Neural cell (in vitro differentiated cells): ENCODE measurements at regions not wholly inside any gene's neighbourhood (a gene's known extent, or its start where the extent isn't known, plus 50 kb on each side); places are given as distances from the start of the nearest gene placed in this dataset.
A peak's percentile ranks its signal among the peaks of the same experiment; 100 is the strongest.

Experiments used
- H2AFZ ChIP-seq: fragments of 200-600, 300-800 bp; sonication (generic), shearing (Covaris generic); 2 replicates; pipeline ENCODE4 v1.6.0; 2014; ENCODE audit warnings: low read depth, mild to moderate bottlenecking, antibody characterized with exemption, low read length, moderate library complexity
- H3F3A ChIP-seq: fragments of 200-600 bp; shearing (Covaris generic); 2 replicates; pipeline ENCODE4 v1.6.1; 2016; ENCODE audit warnings: mild to moderate bottlenecking, moderate library complexity, mixed read lengths, antibody characterized with exemption, low read length; ENCODE audit not compliant: insufficient read depth, poor library complexity, severe bottlenecking
- H3K27ac ChIP-seq: fragments of 200-600, 300-800 bp; sonication (generic), shearing (Covaris generic); 2 replicates; pipeline ENCODE4 v1.5.1; 2014; ENCODE audit warnings: mild to moderate bottlenecking, low read length, moderate library complexity
- H3K27me3 ChIP-seq: fragments of 300-800, 200-600 bp; sonication (generic), shearing (Covaris generic); 2 replicates; pipeline ENCODE4 v1.6.0; 2014; ENCODE audit warnings: mild to moderate bottlenecking, low read depth, low read length, moderate library complexity; ENCODE audit not compliant: insufficient read depth
- H3K36me3 ChIP-seq: fragments of 300-800, 200-600 bp; sonication (generic), shearing (Covaris generic); 2 replicates; pipeline ENCODE4 v1.5.1; 2014; ENCODE audit warnings: mild to moderate bottlenecking, antibody characterized with exemption, low read length, moderate library complexity; ENCODE audit not compliant: insufficient read depth
- H3K4me2 ChIP-seq: fragments of 300-800, 200-600 bp; sonication (generic), shearing (Covaris generic); 2 replicates; pipeline ENCODE4 v1.6.0; 2014; ENCODE audit warnings: mild to moderate bottlenecking, low read length
- H3K4me3 ChIP-seq: fragments of 300-800, 200-600 bp; sonication (generic), shearing (Covaris generic); 2 replicates; pipeline ENCODE4 v1.5.1; 2014; ENCODE audit warnings: mild to moderate bottlenecking, low read length, moderate library complexity
- H3K79me2 ChIP-seq: fragments of 200-600 bp; shearing (Covaris generic); replicated peaks from 2 replicates; pipeline ENCODE4 v1.6.0; 2014; ENCODE audit warnings: mild to moderate bottlenecking, low read length, moderate library complexity; ENCODE audit not compliant: insufficient read depth
- H3K9ac ChIP-seq: fragments of 300-800, 200-600 bp; sonication (generic), shearing (Covaris generic); 2 replicates; pipeline ENCODE4 v1.6.1; 2016; ENCODE audit warnings: mild to moderate bottlenecking, low read length, mixed read lengths
- H3K9me2 ChIP-seq: fragments of 200-600 bp; shearing (Covaris generic); 2 replicates; pipeline ENCODE4 v1.6.1; 2016; ENCODE audit warnings: mild to moderate bottlenecking, low read length, mixed read lengths; ENCODE audit not compliant: insufficient read depth
- H3K9me3 ChIP-seq: fragments of 200-600, 300-800 bp; sonication (generic), shearing (Covaris generic); 2 replicates; pipeline ENCODE4 v1.6.1; 2016; ENCODE audit warnings: mild to moderate bottlenecking, mixed run types, low read length, moderate library complexity, mixed read lengths
- H4K20me1 ChIP-seq: fragments of 200-600 bp; shearing (Covaris generic); 2 replicates; pipeline ENCODE4 v1.6.1; 2016; ENCODE audit warnings: mild to moderate bottlenecking, mixed run types; ENCODE audit not compliant: insufficient read depth
- EP300 ChIP-seq: fragments of 450-650 bp; conservative IDR thresholded peaks from 2 replicates; pipeline ENCODE4 v1.6.1; 2014; ENCODE audit warnings: antibody characterized with exemption, mild to moderate bottlenecking, moderate library complexity; ENCODE audit not compliant: poor library complexity, severe bottlenecking
- EZH2 ChIP-seq: fragments of 200-600, 300-800 bp; shearing (Covaris generic), sonication (generic); IDR thresholded peaks from 2 replicates; pipeline ENCODE4 v1.6.1; 2014; ENCODE audit warnings: antibody characterized with exemption, low read length, borderline replicate concordance, mild to moderate bottlenecking; ENCODE audit not compliant: insufficient read depth, poor library complexity, severe bottlenecking
- MXI1 ChIP-seq: fragments of 450-650 bp; conservative IDR thresholded peaks from 2 replicates; pipeline ENCODE4 v1.6.1; 2014; ENCODE audit warnings: antibody characterized with exemption, mild to moderate bottlenecking; ENCODE audit not compliant: poor library complexity, severe bottlenecking
- POLR2AphosphoS5 ChIP-seq: IDR thresholded peaks from 2 replicates; pipeline ENCODE4 v1.6.1; 2012
- RAD21 ChIP-seq: fragments of 450-650 bp; conservative IDR thresholded peaks from 2 replicates; pipeline ENCODE4 v1.6.1; 2014; ENCODE audit warnings: antibody characterized with exemption, mild to moderate bottlenecking, moderate library complexity
- SMC3 ChIP-seq: fragments of 450-650 bp; conservative IDR thresholded peaks from 2 replicates; pipeline ENCODE4 v1.6.1; 2014; ENCODE audit warnings: antibody characterized with exemption, mild to moderate bottlenecking, moderate library complexity; ENCODE audit not compliant: poor library complexity
- TAF1 ChIP-seq: IDR thresholded peaks from 2 replicates; pipeline ENCODE4 v1.6.1; 2012; ENCODE audit warnings: low read depth
- TF ChIP-seq, protein P1 (sequence below): fragments of 450-650 bp; IDR thresholded peaks from 2 replicates; pipeline ENCODE4 v1.5.1; 2014; ENCODE audit warnings: antibody characterized with exemption, mild to moderate bottlenecking, moderate library complexity; ENCODE audit not compliant: poor library complexity, severe bottlenecking
- TF ChIP-seq, protein P2 (sequence below): IDR thresholded peaks from 2 replicates; pipeline ENCODE4 v1.6.1; 2012; ENCODE audit warnings: borderline replicate concordance

DNA sequence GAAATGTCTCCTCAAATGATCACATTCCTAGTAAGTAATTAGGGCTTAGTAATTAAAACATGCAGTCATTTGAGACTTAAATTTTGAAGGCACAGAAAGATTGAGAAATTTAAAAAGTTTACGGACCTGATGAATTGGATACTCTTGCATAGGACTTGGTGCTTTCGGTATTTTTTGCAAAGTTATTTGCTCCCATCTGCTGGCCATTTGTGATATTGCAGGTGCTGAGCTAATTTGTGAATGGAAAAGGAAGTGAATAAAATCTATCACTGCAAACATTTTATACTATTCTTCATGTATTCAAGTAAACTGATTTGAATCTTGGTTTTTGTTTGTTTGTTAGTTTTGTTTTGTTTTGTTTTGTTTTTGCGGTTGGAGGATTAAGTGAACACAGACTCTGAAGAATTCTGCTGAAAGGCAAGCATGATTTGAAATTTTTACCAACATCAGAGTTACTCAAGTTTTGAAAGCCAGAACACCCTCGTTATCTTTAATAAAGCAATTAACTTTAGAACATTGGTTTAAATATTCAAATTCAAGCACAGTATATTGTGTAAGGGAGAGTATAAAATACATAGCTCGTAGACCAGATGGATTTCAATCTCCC lies 689.5 kb upstream of the RBFOX1 start:
- H3K4me3 ChIP-seq: no peak overlapping the region
- H4K20me1 ChIP-seq: no peaks in the 10 kb centered on the region
- no peak overlapping the region for H2AFZ ChIP-seq
- no peak overlapping the region for H3K9ac ChIP-seq
- no peaks in the 10 kb centered on the region for H3K27me3 ChIP-seq
- H3K27ac ChIP-seq: no peak overlapping the region
- no peaks in the 10 kb centered on the region for H3K79me2 ChIP-seq
- TF ChIP-seq RAD21 (peak; percentile 97), SMC3 (peak; percentile 96), EP300 (no peak)
- TF ChIP-seq, protein P1, sequence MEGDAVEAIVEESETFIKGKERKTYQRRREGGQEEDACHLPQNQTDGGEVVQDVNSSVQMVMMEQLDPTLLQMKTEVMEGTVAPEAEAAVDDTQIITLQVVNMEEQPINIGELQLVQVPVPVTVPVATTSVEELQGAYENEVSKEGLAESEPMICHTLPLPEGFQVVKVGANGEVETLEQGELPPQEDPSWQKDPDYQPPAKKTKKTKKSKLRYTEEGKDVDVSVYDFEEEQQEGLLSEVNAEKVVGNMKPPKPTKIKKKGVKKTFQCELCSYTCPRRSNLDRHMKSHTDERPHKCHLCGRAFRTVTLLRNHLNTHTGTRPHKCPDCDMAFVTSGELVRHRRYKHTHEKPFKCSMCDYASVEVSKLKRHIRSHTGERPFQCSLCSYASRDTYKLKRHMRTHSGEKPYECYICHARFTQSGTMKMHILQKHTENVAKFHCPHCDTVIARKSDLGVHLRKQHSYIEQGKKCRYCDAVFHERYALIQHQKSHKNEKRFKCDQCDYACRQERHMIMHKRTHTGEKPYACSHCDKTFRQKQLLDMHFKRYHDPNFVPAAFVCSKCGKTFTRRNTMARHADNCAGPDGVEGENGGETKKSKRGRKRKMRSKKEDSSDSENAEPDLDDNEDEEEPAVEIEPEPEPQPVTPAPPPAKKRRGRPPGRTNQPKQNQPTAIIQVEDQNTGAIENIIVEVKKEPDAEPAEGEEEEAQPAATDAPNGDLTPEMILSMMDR: peak; percentile 93
- H3K36me3 ChIP-seq: no peaks in the 10 kb centered on the region
- H3K4me2 ChIP-seq: no peak overlapping the region
- H3K9me2 ChIP-seq: no peaks in the 10 kb centered on the region
- H3F3A ChIP-seq: no peaks in the 10 kb centered on the region
- H3K9me3 ChIP-seq: no peaks in the 10 kb centered on the region

DNA sequence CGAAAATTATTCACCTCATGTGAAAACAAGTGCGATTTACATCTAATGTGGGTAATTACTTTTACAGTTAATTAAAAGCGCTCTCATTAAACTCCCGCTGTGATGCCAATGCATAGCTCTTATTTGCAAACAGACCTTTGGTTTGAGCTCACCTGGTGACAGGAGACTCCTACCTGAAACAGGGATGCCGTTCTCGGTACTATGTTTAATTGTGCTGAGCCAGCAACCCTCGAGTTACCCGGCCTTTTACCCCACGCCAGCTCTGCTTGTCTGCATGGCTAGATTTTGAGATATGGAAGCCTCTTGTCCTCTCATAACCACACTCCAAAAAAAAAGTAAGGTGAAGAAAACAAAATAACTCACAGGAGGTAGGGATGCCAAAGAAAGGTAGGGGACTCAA lies 690.4 kb upstream of the RBFOX1 start:
- Histone ChIP-seq H3K9ac (no peak overlapping the region), H3K36me3 (no peaks in the 10 kb centered on the region), H3K4me3 (no peak overlapping the region), H3K27me3 (no peaks in the 10 kb centered on the region), H3K9me2 (no peaks in the 10 kb centered on the region), H3K27ac (no peak overlapping the region), H3K4me2 (no peak overlapping the region), H2AFZ (no peak overlapping the region), H4K20me1 (no peaks in the 10 kb centered on the region), H3K79me2 (no peaks in the 10 kb centered on the region), H3F3A (no peaks in the 10 kb centered on the region), H3K9me3 (no peaks in the 10 kb centered on the region)
- TF ChIP-seq, protein P1: no peak
- TF ChIP-seq, protein P2, sequence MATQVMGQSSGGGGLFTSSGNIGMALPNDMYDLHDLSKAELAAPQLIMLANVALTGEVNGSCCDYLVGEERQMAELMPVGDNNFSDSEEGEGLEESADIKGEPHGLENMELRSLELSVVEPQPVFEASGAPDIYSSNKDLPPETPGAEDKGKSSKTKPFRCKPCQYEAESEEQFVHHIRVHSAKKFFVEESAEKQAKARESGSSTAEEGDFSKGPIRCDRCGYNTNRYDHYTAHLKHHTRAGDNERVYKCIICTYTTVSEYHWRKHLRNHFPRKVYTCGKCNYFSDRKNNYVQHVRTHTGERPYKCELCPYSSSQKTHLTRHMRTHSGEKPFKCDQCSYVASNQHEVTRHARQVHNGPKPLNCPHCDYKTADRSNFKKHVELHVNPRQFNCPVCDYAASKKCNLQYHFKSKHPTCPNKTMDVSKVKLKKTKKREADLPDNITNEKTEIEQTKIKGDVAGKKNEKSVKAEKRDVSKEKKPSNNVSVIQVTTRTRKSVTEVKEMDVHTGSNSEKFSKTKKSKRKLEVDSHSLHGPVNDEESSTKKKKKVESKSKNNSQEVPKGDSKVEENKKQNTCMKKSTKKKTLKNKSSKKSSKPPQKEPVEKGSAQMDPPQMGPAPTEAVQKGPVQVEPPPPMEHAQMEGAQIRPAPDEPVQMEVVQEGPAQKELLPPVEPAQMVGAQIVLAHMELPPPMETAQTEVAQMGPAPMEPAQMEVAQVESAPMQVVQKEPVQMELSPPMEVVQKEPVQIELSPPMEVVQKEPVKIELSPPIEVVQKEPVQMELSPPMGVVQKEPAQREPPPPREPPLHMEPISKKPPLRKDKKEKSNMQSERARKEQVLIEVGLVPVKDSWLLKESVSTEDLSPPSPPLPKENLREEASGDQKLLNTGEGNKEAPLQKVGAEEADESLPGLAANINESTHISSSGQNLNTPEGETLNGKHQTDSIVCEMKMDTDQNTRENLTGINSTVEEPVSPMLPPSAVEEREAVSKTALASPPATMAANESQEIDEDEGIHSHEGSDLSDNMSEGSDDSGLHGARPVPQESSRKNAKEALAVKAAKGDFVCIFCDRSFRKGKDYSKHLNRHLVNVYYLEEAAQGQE: no peak
- TF ChIP-seq MXI1: no peak
- TF ChIP-seq RAD21: no peak
- TF ChIP-seq POLR2AphosphoS5: no peak
- no peak for TF ChIP-seq TAF1
- TF ChIP-seq EP300: no peak
- no peak for TF ChIP-seq EZH2
- no peak for TF ChIP-seq SMC3
